MM.1S (cell line): ENCODE measurements at regions not wholly inside any gene's neighbourhood (a gene's known extent, or its start where the extent isn't known, plus 50 kb on each side); places are given as distances from the start of the nearest gene placed in this dataset.

Experiments
- DNase-seq: peaks from one replicate; pipeline ENCODE4 v3.0.0-alpha.2; 2015
- H2AFZ ChIP-seq: fragments of 300-600 bp; sonication (generic); 2 replicates; pipeline ENCODE4 v1.6.0; 2016; ENCODE audit warnings: antibody characterized with exemption, low read length
- H3F3A ChIP-seq: fragments of 300-600 bp; sonication (generic); 2 replicates; pipeline ENCODE4 v1.6.1; 2016; ENCODE audit warnings: mild to moderate bottlenecking, antibody characterized with exemption, low read length, moderate library complexity, mixed read lengths; ENCODE audit not compliant: insufficient read depth
- H3K27ac ChIP-seq: fragments of 300-600 bp; sonication (generic); 2 replicates; pipeline ENCODE4 v1.5.1; 2016; ENCODE audit warnings: mild to moderate bottlenecking, low read length
- H3K27me3 ChIP-seq: fragments of 300-600 bp; sonication (generic); replicated peaks from 2 replicates; pipeline ENCODE4 v1.6.0; 2016; ENCODE audit warnings: low read length; ENCODE audit not compliant: insufficient read depth
- H3K36me3 ChIP-seq: fragments of 300-600 bp; sonication (generic); replicated peaks from 2 replicates; pipeline ENCODE4 v1.6.1; 2016; ENCODE audit warnings: mild to moderate bottlenecking, low read length, mixed read lengths; ENCODE audit not compliant: insufficient read depth
- H3K4me1 ChIP-seq: fragments of 300-600 bp; sonication (generic); 2 replicates; pipeline ENCODE4 v1.6.1; 2016; ENCODE audit warnings: low read length, mixed read lengths
- H3K4me2 ChIP-seq: fragments of 300-600 bp; sonication (generic); 2 replicates; pipeline ENCODE4 v1.6.0; 2016; ENCODE audit warnings: low read depth, low read length
- H3K4me3 ChIP-seq: fragments of 300-600 bp; sonication (generic); 2 replicates; pipeline ENCODE4 v1.5.1; 2016; ENCODE audit warnings: low read length, mixed read lengths
- H3K79me2 ChIP-seq: fragments of 300-600 bp; sonication (generic); 2 replicates; pipeline ENCODE4 v1.6.1; 2016; ENCODE audit warnings: mixed run types, low read length, mixed read lengths
- H3K9ac ChIP-seq: fragments of 300-600 bp; sonication (generic); 2 replicates; pipeline ENCODE4 v1.6.1; 2016; ENCODE audit warnings: low read length, mixed read lengths
- H3K9me2 ChIP-seq: fragments of 300-600 bp; sonication (generic); replicated peaks from 2 replicates; pipeline ENCODE4 v1.6.1; 2016; ENCODE audit warnings: mild to moderate bottlenecking, low read length, mixed read lengths; ENCODE audit not compliant: insufficient read depth
- H3K9me3 ChIP-seq: fragments of 300-600 bp; sonication (generic); replicated peaks from 2 replicates; pipeline ENCODE4 v1.6.1; 2016; ENCODE audit warnings: mild to moderate bottlenecking, low read length, mixed read lengths; ENCODE audit not compliant: insufficient read depth
- H4K20me1 ChIP-seq: fragments of 300-600 bp; sonication (generic); 2 replicates; pipeline ENCODE4 v1.6.1; 2016; ENCODE audit warnings: mild to moderate bottlenecking, low read length, moderate library complexity, mixed read lengths; ENCODE audit not compliant: insufficient read depth
- EZH2 ChIP-seq: fragments of 300-600 bp; sonication (generic); optimal IDR thresholded peaks from 2 replicates; pipeline ENCODE3; 2017; ENCODE audit warnings: low read depth, mild to moderate bottlenecking, antibody characterized with exemption, low read length, mixed read lengths
- EZH2phosphoT487 ChIP-seq: fragments of 300-600 bp; sonication (generic); IDR thresholded peaks from 2 replicates; pipeline ENCODE4 v1.6.1; 2018; ENCODE audit warnings: antibody characterized with exemption, low read length
- TF ChIP-seq, protein P1 (sequence below): fragments of 300-600 bp; sonication (generic); IDR thresholded peaks from 2 replicates; pipeline ENCODE4 v1.5.1; 2016; ENCODE audit warnings: antibody characterized with exemption, low read length, mixed read lengths

GRCh38 chr13:39815345-39816111 lies 160.1 kb downstream of the COG6 start:
- Histone ChIP-seq H3K4me1 (no peaks in the 10 kb centered on the region), H3K9me3 (no peaks in the 10 kb centered on the region), H3K36me3 (no peaks in the 10 kb centered on the region), H3K4me2 (no peak overlapping the region), H4K20me1 (no peaks in the 10 kb centered on the region), H3K79me2 (no peaks in the 10 kb centered on the region), H2AFZ (no peak overlapping the region), H3K27me3 (no peaks in the 10 kb centered on the region), H3F3A (no peaks in the 10 kb centered on the region), H3K4me3 (no peak overlapping the region), H3K9ac (no peak overlapping the region), H3K9me2 (no peaks in the 10 kb centered on the region), H3K27ac (no peak overlapping the region)
- TF ChIP-seq EZH2phosphoT487: no peak
- TF ChIP-seq EZH2: no peak
- TF ChIP-seq, protein P1, sequence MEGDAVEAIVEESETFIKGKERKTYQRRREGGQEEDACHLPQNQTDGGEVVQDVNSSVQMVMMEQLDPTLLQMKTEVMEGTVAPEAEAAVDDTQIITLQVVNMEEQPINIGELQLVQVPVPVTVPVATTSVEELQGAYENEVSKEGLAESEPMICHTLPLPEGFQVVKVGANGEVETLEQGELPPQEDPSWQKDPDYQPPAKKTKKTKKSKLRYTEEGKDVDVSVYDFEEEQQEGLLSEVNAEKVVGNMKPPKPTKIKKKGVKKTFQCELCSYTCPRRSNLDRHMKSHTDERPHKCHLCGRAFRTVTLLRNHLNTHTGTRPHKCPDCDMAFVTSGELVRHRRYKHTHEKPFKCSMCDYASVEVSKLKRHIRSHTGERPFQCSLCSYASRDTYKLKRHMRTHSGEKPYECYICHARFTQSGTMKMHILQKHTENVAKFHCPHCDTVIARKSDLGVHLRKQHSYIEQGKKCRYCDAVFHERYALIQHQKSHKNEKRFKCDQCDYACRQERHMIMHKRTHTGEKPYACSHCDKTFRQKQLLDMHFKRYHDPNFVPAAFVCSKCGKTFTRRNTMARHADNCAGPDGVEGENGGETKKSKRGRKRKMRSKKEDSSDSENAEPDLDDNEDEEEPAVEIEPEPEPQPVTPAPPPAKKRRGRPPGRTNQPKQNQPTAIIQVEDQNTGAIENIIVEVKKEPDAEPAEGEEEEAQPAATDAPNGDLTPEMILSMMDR: no peak
- DNase-seq: no peak

- no peaks in the 10 kb centered on the region for H3K79me2 ChIP-seq
- H3K27ac ChIP-seq: no peak overlapping the region
- no peaks in the 10 kb centered on the region for H3K36me3 ChIP-seq
- no peak overlapping the region for H3K4me2 ChIP-seq
- no peak for TF ChIP-seq EZH2
- TF ChIP-seq, protein P1: no peak
- TF ChIP-seq EZH2phosphoT487: no peak
- H3K9me2 ChIP-seq: no peaks in the 10 kb centered on the region
- no peaks in the 10 kb centered on the region for H3K9me3 ChIP-seq
- DNase-seq: no peak
- H3K27me3 ChIP-seq: no peaks in the 10 kb centered on the region
- H3F3A ChIP-seq: no peaks in the 10 kb centered on the region
- H2AFZ ChIP-seq: no peak overlapping the region
- no peak overlapping the region for H3K4me3 ChIP-seq
- H3K4me1 ChIP-seq: no peaks in the 10 kb centered on the region
- no peaks in the 10 kb centered on the region for H4K20me1 ChIP-seq
- no peak overlapping the region for H3K9ac ChIP-seq
Measured at GRCh38 chr13:39816936-39817335, 161.5 kb downstream of the COG6 start.

GRCh38 chr13:39818953-39819352 lies 163.5 kb downstream of the COG6 start:
- Histone ChIP-seq H3K79me2 (no peaks in the 10 kb centered on the region), H3K9me3 (no peaks in the 10 kb centered on the region), H3K27ac (no peak overlapping the region), H3K36me3 (no peaks in the 10 kb centered on the region), H3F3A (no peaks in the 10 kb centered on the region), H3K4me3 (no peak overlapping the region), H3K4me2 (no peak overlapping the region), H3K9me2 (no peaks in the 10 kb centered on the region), H4K20me1 (no peaks in the 10 kb centered on the region), H3K9ac (no peak overlapping the region), H2AFZ (no peak overlapping the region), H3K4me1 (no peaks in the 10 kb centered on the region), H3K27me3 (no peaks in the 10 kb centered on the region)
- no peak for DNase-seq
- TF ChIP-seq, protein P1: no peak
- TF ChIP-seq EZH2 (no peak), EZH2phosphoT487 (no peak)
